GM18508 (cell line): ENCODE measurements at regions not wholly inside any gene's neighbourhood (a gene's known extent, or its start where the extent isn't known, plus 50 kb on each side); places are given as distances from the start of the nearest gene placed in this dataset.
A peak's percentile ranks its signal among the peaks of the same experiment; 100 is the strongest.
"Not testable (repeated sequence)": the region's sequence is repeated elsewhere in the genome, so short reads cannot be mapped to it uniquely, and the experiment has no call there.

ENCODE experiments used
- ATAC-seq: cut with Tn5 transposase; IDR thresholded peaks from one replicate; pipeline ENCODE4 v1.9.1; 2021; ENCODE audit warnings: moderate number of reproducible peaks; ENCODE audit not compliant: insufficient read depth, unreplicated experiment

- ATAC-seq = peak; percentile 94
These were observed 352.4 kb upstream of the ARHGEF26 start for GRCh38 chr3:153768561-153769469.

DNA sequence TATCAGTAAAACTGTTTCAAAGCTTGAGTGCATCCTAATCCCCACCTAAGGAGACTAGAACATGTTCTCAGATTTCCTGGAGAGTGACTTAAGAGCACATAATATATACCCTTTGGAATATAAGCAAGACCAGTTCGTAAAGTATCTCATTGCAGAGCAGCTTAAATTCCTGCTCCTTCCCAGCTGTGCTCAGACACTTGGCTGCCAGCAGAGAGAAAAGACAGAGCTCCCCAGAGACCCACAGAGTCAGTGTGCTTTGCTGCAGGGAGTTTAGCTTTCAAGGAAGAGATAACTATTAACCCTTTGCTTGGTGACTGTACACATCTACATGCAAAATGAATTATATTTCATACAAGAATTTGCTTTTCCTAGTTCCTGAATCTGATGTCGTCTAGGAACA is 338.1 kb upstream of the ARHGEF26 start:
- ATAC-seq = no peak

GRCh38 chr3:153783741-153784480 is 337.3 kb upstream of the ARHGEF26 start:
- ATAC-seq = no peak

DNA sequence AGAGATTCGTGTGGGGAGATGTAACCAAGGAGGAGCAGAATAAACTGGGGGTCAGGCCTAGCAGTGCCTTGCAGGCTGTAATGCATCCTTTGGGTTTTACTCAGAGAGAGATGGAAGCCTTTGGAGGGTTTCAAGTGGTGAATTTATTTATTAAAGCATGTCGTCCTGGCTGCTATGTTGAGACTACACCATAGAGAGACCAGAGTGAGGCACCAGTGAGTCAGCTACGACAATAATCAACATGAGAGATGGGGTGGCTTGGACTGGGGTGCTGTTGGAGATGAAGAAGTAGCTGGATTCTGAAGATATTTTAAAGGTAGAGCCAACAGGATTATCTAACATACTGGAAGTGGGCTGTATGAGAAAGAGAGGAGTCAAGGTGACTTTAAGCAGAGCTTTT is 335.3 kb upstream of the ARHGEF26 start:
- no peak for ATAC-seq

DNA sequence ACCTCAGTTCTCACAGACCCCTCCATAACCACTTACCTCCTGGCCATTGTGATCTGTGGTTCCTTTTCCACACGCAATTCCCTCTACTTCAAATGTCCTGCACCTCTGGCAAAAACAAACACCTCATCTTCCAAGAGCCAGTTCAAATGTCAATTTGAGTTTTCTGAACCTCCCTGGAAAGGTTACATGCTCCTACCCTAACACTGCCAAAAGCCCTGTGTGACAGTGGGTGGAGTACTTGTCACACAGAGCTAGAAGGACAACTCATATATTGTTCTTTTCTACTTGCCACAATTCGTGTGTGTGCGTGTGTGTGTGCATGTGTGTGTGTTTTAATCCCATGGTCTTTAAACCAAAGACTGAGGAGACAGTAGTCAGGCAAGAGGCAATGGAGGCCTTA is 331.8 kb upstream of the ARHGEF26 start:
- no peak for ATAC-seq

DNA sequence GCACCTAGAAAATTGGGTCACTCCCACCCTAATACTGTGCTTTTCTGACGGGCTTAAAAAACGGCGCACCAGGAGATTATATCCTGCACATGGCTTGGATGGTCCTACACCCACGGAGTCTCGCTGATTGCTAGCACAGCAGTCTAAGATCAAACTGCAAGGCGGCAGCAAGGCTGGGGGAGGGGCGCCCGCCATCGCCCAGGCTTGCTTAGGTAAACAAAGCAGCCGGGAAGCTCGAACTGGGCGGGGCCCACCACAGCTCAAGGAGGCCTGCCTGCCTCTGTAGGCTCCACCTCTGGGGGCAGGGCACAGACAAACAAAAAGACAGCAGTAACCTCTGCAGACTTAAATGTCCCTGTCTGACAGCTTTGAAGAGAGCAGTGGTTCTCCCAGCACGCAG is 324.1 kb upstream of the ARHGEF26 start:
- not testable (repeated sequence) for ATAC-seq

GRCh38 chr3:153809097-153809496 is 312.1 kb upstream of the ARHGEF26 start:
- ATAC-seq = no peak

- ATAC-seq = no peak
These were observed 302.9 kb upstream of the ARHGEF26 start for GRCh38 chr3:153818338-153818737.

GRCh38 chr3:153820035-153820434 is 301.2 kb upstream of the ARHGEF26 start:
- ATAC-seq = no peak

DNA sequence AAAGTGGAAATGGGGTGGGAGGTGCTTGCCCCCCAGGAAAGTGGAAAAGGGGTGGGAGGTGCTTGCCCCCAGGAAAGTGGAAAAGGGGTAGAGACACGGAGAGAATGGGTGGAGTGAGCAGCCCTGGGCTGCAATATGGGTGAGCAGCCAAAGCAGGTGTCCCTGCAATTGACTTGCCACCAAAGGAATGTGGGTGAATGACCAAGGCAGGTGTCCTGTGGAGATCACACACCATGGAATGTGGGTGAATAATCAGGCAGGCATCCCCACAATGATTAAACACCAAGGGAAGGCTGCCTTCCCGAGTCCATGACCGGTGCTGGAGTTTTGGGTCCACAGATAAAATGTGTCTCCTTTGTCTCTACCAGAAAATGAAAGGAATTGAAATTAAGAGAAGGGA is 292.8 kb upstream of the ARHGEF26 start:
- ATAC-seq = not testable (repeated sequence)

DNA sequence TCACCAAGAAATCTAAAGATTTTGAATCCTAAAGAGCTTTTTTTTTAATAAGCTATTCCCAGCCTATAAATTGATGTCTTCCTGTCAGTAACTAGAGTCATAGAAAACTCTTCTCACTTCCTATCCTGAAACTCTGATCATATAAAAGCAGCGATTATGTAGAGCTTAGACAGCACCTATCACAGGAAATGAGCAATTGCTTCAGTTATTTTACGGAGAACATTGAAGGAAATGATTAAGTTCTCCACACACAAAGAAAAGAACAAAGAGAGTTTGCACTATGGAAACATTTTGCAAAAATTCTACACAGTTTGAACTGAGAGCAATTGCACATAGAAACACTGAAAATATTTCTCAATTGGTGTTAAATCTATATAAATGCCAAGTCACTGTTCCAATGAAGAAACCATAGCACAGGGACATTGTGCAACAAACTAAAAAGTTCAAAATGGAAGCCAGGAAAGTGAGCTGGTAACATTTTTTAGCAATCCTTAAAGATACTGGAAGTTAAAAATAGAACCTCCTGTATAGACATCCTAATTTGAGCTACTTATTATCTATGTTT is 291.5 kb upstream of the ARHGEF26 start:
- ATAC-seq = no peak

DNA sequence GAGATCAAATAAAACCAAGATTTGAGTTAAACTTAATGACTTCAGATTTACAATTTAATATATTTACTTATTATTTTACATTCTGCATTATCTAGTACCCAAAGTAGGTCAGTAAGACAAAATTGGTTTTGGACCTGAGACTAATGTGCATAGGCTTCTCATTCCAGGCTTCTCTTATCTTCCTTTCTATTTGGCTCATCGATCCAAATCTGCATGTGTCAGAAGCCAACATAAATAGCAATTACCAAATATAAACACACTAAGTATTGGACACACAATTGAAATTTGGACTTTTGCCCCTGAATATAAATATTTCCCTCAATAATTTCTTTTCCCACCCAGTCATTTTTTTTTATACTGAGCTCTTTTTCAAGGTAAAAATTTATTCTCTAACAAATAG is 290.6 kb upstream of the ARHGEF26 start:
- ATAC-seq = no peak

- ATAC-seq = no peak
These were observed 285.6 kb upstream of the ARHGEF26 start for GRCh38 chr3:153835540-153835939.

- no peak for ATAC-seq
These were observed 280.7 kb upstream of the ARHGEF26 start for GRCh38 chr3:153840487-153840886.

- no peak for ATAC-seq
These were observed 277.2 kb upstream of the ARHGEF26 start for GRCh38 chr3:153843994-153844393.

GRCh38 chr3:153845311-153845710 is 275.9 kb upstream of the ARHGEF26 start:
- ATAC-seq = no peak

GRCh38 chr3:153848702-153849101 is 272.5 kb upstream of the ARHGEF26 start:
- ATAC-seq = no peak

DNA sequence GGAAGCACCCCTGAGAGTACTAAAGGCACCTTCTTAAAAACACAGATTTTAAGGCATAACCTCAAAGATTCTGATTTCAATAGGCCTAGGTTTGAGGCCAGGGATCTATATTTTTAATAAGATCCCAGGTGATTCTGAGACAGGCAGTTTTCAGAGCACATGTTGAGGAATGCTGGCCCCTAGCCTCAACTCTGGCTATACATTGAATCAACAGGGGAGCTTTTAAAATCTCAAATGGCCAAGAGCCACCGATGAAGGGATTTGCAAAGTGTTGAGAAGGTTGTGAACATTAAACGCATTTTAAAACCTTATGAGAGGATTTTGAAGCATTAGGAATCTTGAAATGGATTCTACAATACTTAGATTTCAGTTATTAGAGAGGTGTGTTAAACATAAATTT is 268.8 kb upstream of the ARHGEF26 start:
- no peak for ATAC-seq

DNA sequence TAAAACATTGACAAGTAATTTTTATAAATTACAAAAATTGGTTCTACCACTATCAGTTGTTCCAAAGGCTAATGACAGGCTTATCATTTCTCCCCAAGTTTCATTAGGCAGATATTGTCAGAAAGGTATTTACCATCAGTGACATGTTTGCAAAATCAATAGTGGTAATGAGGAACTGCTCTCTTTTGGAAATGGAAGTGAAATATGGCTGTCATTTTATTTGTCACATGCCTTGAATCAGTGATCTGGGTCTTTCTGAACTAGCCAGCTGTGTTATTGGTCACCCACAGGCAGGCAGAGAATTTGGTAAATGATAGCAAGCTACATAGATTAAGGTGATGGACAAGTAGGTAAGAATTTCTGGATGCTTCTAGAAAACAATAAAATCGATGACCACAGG is 268.0 kb upstream of the ARHGEF26 start:
- no peak for ATAC-seq

DNA sequence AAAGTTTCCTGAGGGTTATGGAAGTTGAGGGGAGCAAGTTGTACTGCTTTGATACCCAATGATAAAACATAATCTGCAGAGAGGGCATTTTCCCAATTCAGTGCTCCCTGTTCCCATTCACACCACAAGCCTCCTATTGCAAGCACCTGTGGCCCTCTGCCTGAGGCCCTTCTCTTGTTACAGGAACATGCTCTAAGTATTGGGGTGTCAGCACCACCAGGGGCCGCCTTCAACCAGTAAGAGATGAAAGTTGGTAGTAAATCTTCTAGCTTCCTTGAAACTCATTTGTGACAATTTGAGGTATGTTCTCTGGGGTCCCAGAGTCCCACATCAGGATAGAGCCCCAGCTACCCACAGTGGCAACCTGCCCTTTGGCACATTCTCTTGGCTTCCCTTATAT is 265.4 kb upstream of the ARHGEF26 start:
- ATAC-seq = peak; percentile 55

DNA sequence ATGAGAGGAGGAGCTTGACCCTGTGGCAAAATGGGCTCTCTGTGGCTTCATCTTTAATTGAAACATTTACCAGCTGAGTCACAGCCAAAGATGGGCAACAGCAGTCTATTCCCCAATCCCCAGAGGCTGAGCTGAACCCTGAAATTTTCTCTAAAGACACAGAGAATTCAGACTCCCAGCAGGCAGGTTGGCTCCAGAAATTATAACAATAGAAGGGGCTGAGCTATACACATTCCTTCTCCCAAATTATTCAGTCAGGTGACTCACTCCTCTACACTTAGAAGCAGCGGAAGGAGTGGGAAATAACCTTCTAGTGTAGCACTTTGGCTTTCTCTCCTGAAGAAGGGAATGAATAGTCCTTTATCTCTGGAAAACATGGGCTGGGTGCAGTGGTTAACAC is 264.3 kb upstream of the ARHGEF26 start:
- no peak for ATAC-seq
